Gastroesophageal sphincter (tissue), 4 donors: ENCODE measurements at regions not wholly inside any gene's neighbourhood (a gene's known extent, or its start where the extent isn't known, plus 50 kb on each side); places are given as distances from the start of the nearest gene placed in this dataset.

ENCODE experiments used
- ATAC-seq: fragments of 150-250 bp; one replicate; pipeline ENCODE4 v1.9.1; 2016; ENCODE audit warnings: mild to moderate bottlenecking, moderate library complexity
- H3K27ac ChIP-seq, 4 donors: fragments of 200-600 bp; sonication (generic) in 3 of 4; 1 replicate in 3 of 4; 2 replicates in 1 of 4; pipeline ENCODE4 v1.5.1; 2016 to 2019
- H3K27me3 ChIP-seq: fragments of 200-600 bp; sonication (generic); one replicate; pipeline ENCODE4 v1.5.1; 2019
- H3K36me3 ChIP-seq, 2 donors: fragments of 200-600 bp; sonication (generic); one replicate each; pipeline ENCODE4 v1.5.1; 2019; ENCODE audit warnings: control low read depth in 1 of 2
- H3K4me1 ChIP-seq, 3 donors: fragments of 200-600 bp; sonication (generic); 1 replicate in 2 of 3; 2 replicates in 1 of 3; pipeline ENCODE4 v1.5.1; 2016 to 2019; ENCODE audit warnings: control low read depth in 2 of 3
- H3K4me3 ChIP-seq, 2 donors: fragments of 200-600 bp; sonication (generic); one replicate each; pipeline ENCODE4 v1.5.1; 2019; ENCODE audit warnings: mild to moderate bottlenecking in 1 of 2, moderate library complexity in 1 of 2
- H3K9me3 ChIP-seq, 3 donors: fragments of 200-600 bp; sonication (generic); one replicate each; pipeline ENCODE4 v1.5.1; 2017 to 2019; ENCODE audit warnings: control low read depth in 2 of 3
- CTCF ChIP-seq, 4 experiments: fragments of 200-600 bp in 2 of 4; fragments of 450-650 bp in 2 of 4; sonication (generic) in 1 of 4; IDR thresholded peaks; one replicate each; pipeline ENCODE4 v1.5.1; 2017 to 2019; ENCODE audit warnings: antibody characterized with exemption in 4 of 4, mild to moderate bottlenecking in 2 of 4, moderate library complexity in 2 of 4
- EP300 ChIP-seq: sonication (generic); formaldehyde crosslinking; IDR thresholded peaks from one replicate; pipeline ENCODE4 v1.6.1; 2017; ENCODE audit warnings: antibody characterized with exemption, mild to moderate bottlenecking
- POLR2A ChIP-seq, 2 donors: fragments of 450-650 bp; IDR thresholded peaks; one replicate each; pipeline ENCODE4 v1.6.1; 2017; ENCODE audit warnings: antibody characterized with exemption in 2 of 2, mild to moderate bottlenecking in 2 of 2, moderate library complexity in 1 of 2
- POLR2AphosphoS5 ChIP-seq: sonication (generic); formaldehyde crosslinking; IDR thresholded peaks from one replicate; pipeline ENCODE4 v1.6.1; 2017; ENCODE audit warnings: antibody characterized with exemption
- WGBS, 2 donors: methylation state at CpG; one replicate each; pipeline ENCODE4 v1.1.5; 2018; ENCODE audit warnings: low coverage in 1 of 2; 5-methylcytosine and 5-hydroxymethylcytosine counted together

GRCh38 chr4:59979061-59979460 is 1221.1 kb upstream of the ADGRL3 start:
- H3K27ac ChIP-seq: no peak overlapping the region
- no peaks in the 10 kb centered on the region for H3K36me3 ChIP-seq
- no peaks in the 10 kb centered on the region for H3K9me3 ChIP-seq
- H3K4me1 ChIP-seq: no peaks in the 10 kb centered on the region
- TF ChIP-seq EP300 (no peak), POLR2A (IDR thresholded peaks at IDR 0.05) (no peak), CTCF (IDR thresholded peaks at IDR 0.05) (no peak), POLR2AphosphoS5 (no peak)
- ATAC-seq: no peak
- WGBS, 2 donors: 64 to 89% methylated on average over 1 of the region's 1 CpG
- H3K4me3 ChIP-seq: no peak overlapping the region
- no peaks in the 10 kb centered on the region for H3K27me3 ChIP-seq

- no peaks in the 10 kb centered on the region for H3K36me3 ChIP-seq
- no peak for ATAC-seq
Measured at GRCh38 chr4:59983852-59984251, 1216.3 kb upstream of the ADGRL3 start.

GRCh38 chr4:59987289-59987688 is 1212.8 kb upstream of the ADGRL3 start:
- H3K27ac ChIP-seq: no peak overlapping the region
- no peak for TF ChIP-seq POLR2A (IDR thresholded peaks at IDR 0.05)
- WGBS, 2 donors: 83 to 91% methylated on average over 1 of the region's 1 CpG
- no peaks in the 10 kb centered on the region for H3K36me3 ChIP-seq
- no peaks in the 10 kb centered on the region for H3K4me1 ChIP-seq
- no peaks in the 10 kb centered on the region for H3K9me3 ChIP-seq
- H3K4me3 ChIP-seq: no peak overlapping the region
- ATAC-seq: no peak
- H3K27me3 ChIP-seq: no peaks in the 10 kb centered on the region

More at GRCh38 chr4:59983852-59984251, 1216.3 kb upstream of the ADGRL3 start:
- no peak overlapping the region for H3K27ac ChIP-seq
- H3K4me1 ChIP-seq: no peaks in the 10 kb centered on the region
- no peak overlapping the region for H3K4me3 ChIP-seq
- no peak for TF ChIP-seq POLR2AphosphoS5
- no peak for TF ChIP-seq CTCF (IDR thresholded peaks at IDR 0.05)
- no peak for TF ChIP-seq EP300
- TF ChIP-seq POLR2A (IDR thresholded peaks at IDR 0.05): no peak
- 36 to 45% methylated on average over 1 of the region's 1 CpG for WGBS, 2 donors
- no peaks in the 10 kb centered on the region for H3K9me3 ChIP-seq
- no peaks in the 10 kb centered on the region for H3K27me3 ChIP-seq

- Histone ChIP-seq H3K36me3 (no peaks in the 10 kb centered on the region), H3K27me3 (no peaks in the 10 kb centered on the region), H3K9me3 (peaks cover 0 to 4% (median 0%) of the 10 kb centered on the region in 3 donors), H3K4me3 (no peak overlapping the region), H3K4me1 (no peaks in the 10 kb centered on the region), H3K27ac (no peak overlapping the region)
- no peak for ATAC-seq
- no peak for TF ChIP-seq EP300
- TF ChIP-seq POLR2AphosphoS5: no peak
- TF ChIP-seq POLR2A (IDR thresholded peaks at IDR 0.05): no peak
- TF ChIP-seq CTCF (IDR thresholded peaks at IDR 0.05): no peak
- WGBS, 2 donors: 25% methylated on average over 1 of the region's 1 CpG; no CpG with 5 or more reads in 1 of the 2 donors
Measured at GRCh38 chr4:59994118-59994517, 1206.0 kb upstream of the ADGRL3 start.

GRCh38 chr4:60002603-60003337 is 1197.4 kb upstream of the ADGRL3 start:
- peaks cover 0 to 9% (median 0%) of the 10 kb centered on the region in 3 donors for H3K9me3 ChIP-seq
- no peaks in the 10 kb centered on the region for H3K27me3 ChIP-seq
- TF ChIP-seq EP300 (no peak), CTCF (IDR thresholded peaks at IDR 0.05) (no peak), POLR2AphosphoS5 (no peak), POLR2A (IDR thresholded peaks at IDR 0.05) (no peak)
- H3K4me3 ChIP-seq: no peak overlapping the region
- H3K36me3 ChIP-seq: no peaks in the 10 kb centered on the region
- peak overlapping the region in 3 of 4 donors; percentile 5 to 46 (median 44) for H3K27ac ChIP-seq
- 31 to 45% methylated on average over 3 of the region's 3 CpGs for WGBS, 2 donors
- peak; percentile 51 for ATAC-seq
- peaks cover 0 to 11% (median 2%) of the 10 kb centered on the region in 3 donors for H3K4me1 ChIP-seq
